Left cardiac atrium (tissue), 4 donors: ENCODE measurements at regions not wholly inside any gene's neighbourhood (a gene's known extent, or its start where the extent isn't known, plus 50 kb on each side); places are given as distances from the start of the nearest gene placed in this dataset.
"Not testable (repeated sequence)": the region's sequence is repeated elsewhere in the genome, so short reads cannot be mapped to it uniquely, and the experiment has no call there.

ENCODE experiments used
- ATAC-seq, 2 donors: fragments of 200-7000 bp; cut with Tn5 transposase; one replicate each; pipeline ENCODE4 v1.9.1; 2020; ENCODE audit warnings: mild to moderate bottlenecking in 2 of 2, moderate library complexity in 2 of 2
- DNase-seq: peaks from one replicate; pipeline ENCODE4 v3.0.0-alpha.2; 2020
- intact Hi-C, 2 donors: fragments of 100-400 bp; cut with DNase I; formaldehyde crosslinking; loops; one replicate each; pipeline versions ENCODE4 v1.14.1 to v1.15.1; 2022 to 2023
- donor health status: DM: no; HTN: yes; CAD: no.
- donor health status: DM: no; HTN: yes; CAD: no; lungs with severe emphysema.
- donor health status: DM: yes; HTN: yes; CAD: no.
- donor health status: Dilated cardiomyopathy.

- ATAC-seq, intact Hi-C loops, DNase-seq: not testable (repeated sequence)
These were observed 454.3 kb upstream of the SLITRK6 start for GRCh38 chr13:86253497-86253896.

- intact Hi-C loops, DNase-seq, ATAC-seq: not testable (repeated sequence)
These were observed 456.6 kb upstream of the SLITRK6 start for GRCh38 chr13:86255820-86256219.

- intact Hi-C loops = no loop called here
- no peak for DNase-seq
- no peak for ATAC-seq
These were observed 470.3 kb upstream of the SLITRK6 start for GRCh38 chr13:86269511-86269910.

- DNase-seq = no peak
- intact Hi-C loops = no loop called here
- ATAC-seq = no peak
These were observed 483.2 kb upstream of the SLITRK6 start for GRCh38 chr13:86282442-86282841.

GRCh38 chr13:86283031-86283430 is 483.8 kb upstream of the SLITRK6 start:
- ATAC-seq = no peak
- intact Hi-C loops = no loop called here
- no peak for DNase-seq

- ATAC-seq (no peak), DNase-seq (no peak)
- intact Hi-C loops = no loop called here
These were observed 499.5 kb upstream of the SLITRK6 start for GRCh38 chr13:86298725-86299124.

- DNase-seq = no peak
- intact Hi-C loops = no loop called here
- no peak for ATAC-seq
These were observed 499.9 kb upstream of the SLITRK6 start for GRCh38 chr13:86299128-86299527.

GRCh38 chr13:86309881-86310280 is 510.7 kb upstream of the SLITRK6 start:
- no peak for ATAC-seq
- intact Hi-C loops = no loop called here
- no peak for DNase-seq

- DNase-seq (no peak), ATAC-seq (no peak)
- intact Hi-C loops = no loop called here
These were observed 514.2 kb upstream of the SLITRK6 start for GRCh38 chr13:86313421-86313820.

- intact Hi-C loops = no loop called here
- ATAC-seq = no peak
These were observed 519.2 kb upstream of the SLITRK6 start for GRCh38 chr13:86318450-86318849.

GRCh38 chr13:86324191-86324590 is 525.0 kb upstream of the SLITRK6 start:
- intact Hi-C loops = no loop called here
- ATAC-seq (no peak), DNase-seq (no peak)

More at GRCh38 chr13:86318450-86318849, 519.2 kb upstream of the SLITRK6 start:
- DNase-seq = no peak

- intact Hi-C loops = no loop called here
- ATAC-seq = no peak
- no peak for DNase-seq
These were observed 556.1 kb upstream of the SLITRK6 start for GRCh38 chr13:86355301-86355700.

- ATAC-seq (no peak), DNase-seq (no peak)
- intact Hi-C loops = no loop called here
These were observed 557.9 kb upstream of the SLITRK6 start for GRCh38 chr13:86357106-86357505.

GRCh38 chr13:86363749-86364148 is 564.5 kb upstream of the SLITRK6 start:
- DNase-seq, intact Hi-C loops, ATAC-seq: not testable (repeated sequence)

GRCh38 chr13:86368924-86369323 is 569.7 kb upstream of the SLITRK6 start:
- no peak for ATAC-seq
- no peak for DNase-seq
- intact Hi-C loops = no loop called here

- intact Hi-C loops = no loop called here
These were observed 578.2 kb upstream of the SLITRK6 start for GRCh38 chr13:86377451-86377850.

GRCh38 chr13:86378628-86379027 is 579.4 kb upstream of the SLITRK6 start:
- intact Hi-C loops = no loop called here
- ATAC-seq (no peak), DNase-seq (no peak)

More at GRCh38 chr13:86377451-86377850, 578.2 kb upstream of the SLITRK6 start:
- DNase-seq (no peak), ATAC-seq (no peak)

- no peak for ATAC-seq
- no peak for DNase-seq
- intact Hi-C loops = no loop called here
These were observed 583.9 kb upstream of the SLITRK6 start for GRCh38 chr13:86383151-86383550.

- ATAC-seq (no peak), DNase-seq (no peak)
- intact Hi-C loops = no loop called here
These were observed 584.3 kb upstream of the SLITRK6 start for GRCh38 chr13:86383561-86383960.

GRCh38 chr13:86397635-86398034 is 598.4 kb upstream of the SLITRK6 start:
- intact Hi-C loops = no loop called here
- no peak for DNase-seq
- no peak for ATAC-seq

- ATAC-seq (no peak), DNase-seq (no peak)
- intact Hi-C loops = no loop called here
These were observed 600.4 kb upstream of the SLITRK6 start for GRCh38 chr13:86399572-86399971.

GRCh38 chr13:86402500-86402899 is 603.3 kb upstream of the SLITRK6 start:
- intact Hi-C loops = no loop called here
- DNase-seq = no peak
- ATAC-seq = no peak
